GM12865 (cell line): ENCODE measurements at regions not wholly inside any gene's neighbourhood (a gene's known extent, or its start where the extent isn't known, plus 50 kb on each side); places are given as distances from the start of the nearest gene placed in this dataset.

Experiments
- DNase-seq: peaks from one replicate; pipeline ENCODE4 v3.0.0; 2010; ENCODE audit warnings: low read depth
- H3K4me3 ChIP-seq: 2 replicates; pipeline ENCODE4 v1.5.1; 2011; ENCODE audit warnings: mild to moderate bottlenecking, low read depth, low read length, control low read depth
- CTCF ChIP-seq: IDR thresholded peaks from 2 replicates; pipeline ENCODE4 v1.5.1; 2011; ENCODE audit warnings: low read length, control low read depth, low read depth, inconsistent platforms; ENCODE audit not compliant: insufficient read depth; ENCODE audit errors: missing control alignments

- no peak for DNase-seq
- no peak for TF ChIP-seq CTCF
- H3K4me3 ChIP-seq = no peak overlapping the region
Measured at GRCh38 chr16:59385491-59385890, 651.4 kb upstream of the GOT2 start.

DNA sequence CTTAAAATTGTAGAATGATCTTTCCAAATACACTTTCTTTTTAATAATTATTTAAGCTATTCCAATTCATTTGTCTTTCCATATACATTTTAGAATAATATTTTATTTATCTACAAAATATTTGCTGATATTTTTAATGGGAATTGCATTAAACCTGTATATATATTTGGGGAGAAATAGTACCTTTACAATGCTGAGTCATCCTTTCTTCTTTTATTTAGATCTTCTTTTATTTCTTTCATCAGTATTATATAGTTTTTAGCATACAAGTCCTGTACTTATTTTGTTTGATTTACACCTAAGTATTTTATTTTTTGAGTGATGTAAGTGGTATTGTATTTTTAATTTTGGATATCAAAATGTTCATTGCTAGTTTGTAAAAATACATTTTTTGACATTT lies 639.5 kb upstream of the GOT2 start:
- no peak for DNase-seq
- TF ChIP-seq CTCF = no peak
- no peak overlapping the region for H3K4me3 ChIP-seq

DNA sequence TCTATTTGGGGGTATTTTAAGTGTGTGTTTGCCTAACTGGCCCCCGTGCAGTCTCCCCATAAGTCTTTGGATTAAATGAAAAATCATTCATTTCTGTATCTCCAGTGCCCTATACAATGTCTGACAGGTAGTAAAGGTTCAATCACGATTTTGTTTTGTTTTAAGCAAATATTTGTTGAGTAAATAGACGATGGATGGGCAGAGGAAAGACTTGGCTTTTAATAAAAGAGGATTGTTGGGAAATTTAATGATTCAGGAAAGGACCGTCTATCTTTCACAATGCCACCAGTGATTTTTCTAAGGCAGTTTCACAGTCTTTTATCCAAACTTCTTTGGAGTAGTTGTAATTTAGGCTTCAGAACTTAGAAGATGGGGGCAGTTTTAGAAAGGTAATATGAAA lies 636.6 kb upstream of the GOT2 start:
- DNase-seq = no peak
- H3K4me3 ChIP-seq = no peak overlapping the region
- no peak for TF ChIP-seq CTCF

DNA sequence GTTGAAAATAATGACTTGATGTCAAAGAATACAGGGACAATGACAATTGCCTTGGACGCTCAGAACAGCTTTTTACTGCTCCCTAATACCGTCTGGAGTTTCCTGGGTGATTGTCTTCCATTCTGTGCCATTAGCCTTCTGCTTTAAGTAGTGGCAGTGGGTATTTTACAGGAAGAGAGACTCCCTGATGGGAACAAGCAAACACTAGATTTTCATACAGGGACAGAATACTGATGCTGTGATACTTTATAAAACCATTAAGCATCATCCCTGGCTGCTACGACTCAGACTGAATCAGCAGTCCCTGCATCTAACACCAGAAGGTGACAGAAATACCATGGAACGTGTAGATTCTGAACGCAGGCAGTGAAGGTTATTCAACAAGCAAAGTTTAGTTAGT lies 635.4 kb upstream of the GOT2 start:
- no peak for DNase-seq
- TF ChIP-seq CTCF = no peak
- H3K4me3 ChIP-seq = no peak overlapping the region

- no peak for DNase-seq
- no peak for TF ChIP-seq CTCF
- no peak overlapping the region for H3K4me3 ChIP-seq
Measured at GRCh38 chr16:59368586-59368985, 634.5 kb upstream of the GOT2 start.

DNA sequence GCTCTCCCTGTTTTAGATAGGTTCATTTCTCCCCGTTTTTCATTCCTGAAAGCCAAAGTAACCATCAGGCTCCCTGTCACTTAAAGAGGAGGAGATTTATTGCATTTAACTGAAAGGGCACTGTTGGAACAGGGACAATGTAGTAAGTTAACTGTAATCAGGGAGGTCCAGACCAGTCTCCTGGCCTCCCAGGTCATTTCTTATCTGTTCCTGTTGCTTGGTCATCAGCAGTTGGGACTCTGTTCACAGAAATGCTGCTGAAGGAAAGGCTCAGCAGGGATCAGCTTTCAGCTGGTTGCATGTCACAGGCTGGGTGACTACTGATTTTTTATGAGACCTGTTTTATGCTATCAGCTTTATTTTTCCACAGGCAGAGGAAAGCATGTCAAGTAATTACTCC lies 622.6 kb upstream of the GOT2 start:
- DNase-seq = no peak
- TF ChIP-seq CTCF = no peak
- H3K4me3 ChIP-seq = no peak overlapping the region

GRCh38 chr16:59356144-59356543 lies 622.0 kb upstream of the GOT2 start:
- no peak for DNase-seq
- no peak overlapping the region for H3K4me3 ChIP-seq
- no peak for TF ChIP-seq CTCF
